HCT116 (cell line): ENCODE measurements at regions not wholly inside any gene's neighbourhood (a gene's known extent, or its start where the extent isn't known, plus 50 kb on each side); places are given as distances from the start of the nearest gene placed in this dataset.

Source experiments
- ATAC-seq: fragments of 200-7000 bp; cut with Tn5 transposase; 2 replicates; pipeline ENCODE4 v1.9.1; 2020; ENCODE audit warnings: mild to moderate bottlenecking, moderate library complexity
- BruUV-seq: library from RNA; stranded (reverse); fragments of 400-500 nt; replicated peaks from 2 replicates; lab custom pipeline; 2021; lab: Mats Ljungman, UMichigan
- CTCF ChIA-PET: fragments of 300-600 bp; sonication (Branson Sonifier 250); formaldehyde crosslinking; loops from one replicate; lab custom pipeline; 2021; ENCODE audit warnings: antibody characterized with exemption; lab: Charles Lee
- POLR2A ChIA-PET: fragments of 300-600, 350-600 bp; sonication (Branson Sonifier 250); formaldehyde crosslinking; loops from one replicate; lab custom pipeline; 2021; ENCODE audit warnings: antibody characterized with exemption; lab: Charles Lee
- RAD21 ChIA-PET, 2 experiments: fragments of 300-600 bp; sonication (Branson Sonifier 250); formaldehyde crosslinking; loops; one replicate each; lab custom pipeline; 2023; ENCODE audit warnings: low total read pairs in 2 of 2; ENCODE audit not compliant: uncharacterized antibody in 2 of 2, unreplicated experiment in 2 of 2, low non-redundant PET in 1 of 2; lab: Charles Lee
- DNase-seq: peaks from one replicate; pipeline ENCODE4 v3.0.0-alpha.2; 2010; ENCODE audit warnings: low read depth, low spot score
- H2AFZ ChIP-seq: fragments of 200-600 bp; shearing (Covaris generic), sonication (generic); 2 replicates; pipeline ENCODE4 v1.6.1; 2017; ENCODE audit warnings: low read depth, mixed run types, mixed read lengths, antibody characterized with exemption, low read length; ENCODE audit not compliant: poor library complexity, severe bottlenecking
- H3K27ac ChIP-seq: 2 replicates; pipeline ENCODE4 v1.5.1; 2012; ENCODE audit warnings: low read depth, low read length
- H3K27me3 ChIP-seq: fragments of 200-600 bp; sonication (generic); 2 replicates; pipeline ENCODE4 v1.6.1; 2016; ENCODE audit warnings: mixed run types, low read length, mixed read lengths; ENCODE audit not compliant: insufficient read depth
- H3K36me3 ChIP-seq, 2 experiments: fragments of 200-500 bp in 1 of 2; fragments of 200-600 bp in 1 of 2; sonication (Bioruptor generic) in 1 of 2; sonication (generic) in 1 of 2; 2 replicates each; pipeline versions ENCODE4 v1.5.1 to v1.6.1; 2014 to 2016; ENCODE audit warnings: low read length in 2 of 2, inconsistent platforms in 1 of 2, mixed read lengths in 1 of 2, mixed run types in 1 of 2; ENCODE audit not compliant: insufficient read depth in 2 of 2, control insufficient read depth in 1 of 2
- H3K4me1 ChIP-seq, 2 experiments: fragments of 200-600 bp in 1 of 2; sonication (generic) in 1 of 2; 2 replicates each; pipeline versions ENCODE4 v1.5.1 to v1.6.1; 2012 to 2017; ENCODE audit warnings: low read length in 2 of 2, inconsistent platforms in 1 of 2, mild to moderate bottlenecking in 1 of 2, mixed read lengths in 1 of 2, mixed run types in 1 of 2, moderate library complexity in 1 of 2; ENCODE audit not compliant: insufficient read depth in 2 of 2, control insufficient read depth in 1 of 2
- H3K4me2 ChIP-seq: fragments of 200-600 bp; sonication (generic); 2 replicates; pipeline ENCODE4 v1.6.1; 2017; ENCODE audit warnings: mixed run types, low read length, mixed read lengths
- H3K4me3 ChIP-seq, 2 experiments: fragments of 200-600 bp in 1 of 2; sonication (generic) in 1 of 2; replicated peaks in 1 of 2; 2 replicates each; pipeline ENCODE4 v1.5.1; 2011 to 2016; ENCODE audit warnings: low read length in 2 of 2, control low read depth in 1 of 2, low read depth in 1 of 2, mild to moderate bottlenecking in 1 of 2, mixed read lengths in 1 of 2, mixed run types in 1 of 2
- H3K79me2 ChIP-seq: fragments of 200-600 bp; sonication (generic); 2 replicates; pipeline ENCODE4 v1.6.1; 2017; ENCODE audit warnings: mild to moderate bottlenecking, mixed run types, low read length, moderate library complexity, mixed read lengths; ENCODE audit not compliant: insufficient read depth
- H3K9ac ChIP-seq: fragments of 200-600 bp; sonication (generic); 2 replicates; pipeline ENCODE4 v1.6.1; 2016; ENCODE audit warnings: low read length, mixed read lengths
- H3K9me2 ChIP-seq: fragments of 200-600 bp; sonication (generic), shearing (Covaris generic); 2 replicates; pipeline ENCODE4 v1.6.1; 2017; ENCODE audit warnings: mixed run types, mild to moderate bottlenecking, moderate library complexity; ENCODE audit not compliant: insufficient read depth
- H3K9me3 ChIP-seq, 2 experiments: fragments of 200-500 bp in 1 of 2; fragments of 200-600 bp in 1 of 2; sonication (Bioruptor generic) in 1 of 2; sonication (generic) in 1 of 2; 2 replicates each; pipeline ENCODE4 v1.6.1; 2014 to 2017; ENCODE audit warnings: low read length in 2 of 2, mixed read lengths in 2 of 2, inconsistent platforms in 1 of 2, low read depth in 1 of 2, mild to moderate bottlenecking in 1 of 2, mixed run types in 1 of 2, moderate library complexity in 1 of 2; ENCODE audit not compliant: control insufficient read depth in 1 of 2, insufficient read depth in 1 of 2
- H4K20me1 ChIP-seq: fragments of 200-600 bp; sonication (generic), shearing (Covaris generic); 2 replicates; pipeline ENCODE4 v1.6.1; 2017; ENCODE audit warnings: mixed run types, mild to moderate bottlenecking, moderate library complexity; ENCODE audit not compliant: insufficient read depth
- CBX3 ChIP-seq: IDR thresholded peaks from 2 replicates; pipeline ENCODE4 v1.6.1; 2012; ENCODE audit warnings: low read depth
- EGR1 ChIP-seq: IDR thresholded peaks from 2 replicates; pipeline ENCODE4 v1.6.1; 2012; ENCODE audit warnings: low read depth
- ELF1 ChIP-seq: IDR thresholded peaks from 2 replicates; pipeline ENCODE4 v1.6.1; 2012; ENCODE audit warnings: low read depth, borderline replicate concordance
- EZH2 ChIP-seq: fragments of 200-600 bp; sonication (generic); IDR thresholded peaks from 2 replicates; pipeline ENCODE4 v1.6.1; 2017; ENCODE audit warnings: antibody characterized with exemption, mixed run types
- EZH2phosphoT487 ChIP-seq: fragments of 200-600 bp; IDR thresholded peaks from 2 replicates; pipeline ENCODE4 v1.6.1; 2018; ENCODE audit warnings: antibody characterized with exemption, borderline replicate concordance
- FOSL1 ChIP-seq: IDR thresholded peaks from 2 replicates; pipeline ENCODE4 v1.6.1; 2012; ENCODE audit warnings: low read depth
- JUND ChIP-seq: IDR thresholded peaks from 2 replicates; pipeline ENCODE4 v1.6.1; 2012
- POLR2A ChIP-seq: IDR thresholded peaks from 2 replicates; pipeline ENCODE4 v1.7.0; 2011; ENCODE audit warnings: borderline replicate concordance; ENCODE audit not compliant: insufficient read depth, insufficient read length; ENCODE audit errors: extremely low read depth
- POLR2AphosphoS5 ChIP-seq: IDR thresholded peaks from 2 replicates; pipeline ENCODE4 v1.6.1; 2011; ENCODE audit warnings: mild to moderate bottlenecking, low read depth, low read length, moderate library complexity
- SIN3A ChIP-seq: IDR thresholded peaks from 2 replicates; pipeline ENCODE4 v1.6.1; 2012; ENCODE audit warnings: low read depth
- SP1 ChIP-seq: IDR thresholded peaks from 2 replicates; pipeline ENCODE4 v1.6.1; 2012; ENCODE audit warnings: low read depth
- SRF ChIP-seq: IDR thresholded peaks from 2 replicates; pipeline ENCODE4 v1.6.1; 2012; ENCODE audit warnings: low read depth
- TCF7L2 ChIP-seq: IDR thresholded peaks from 2 replicates; pipeline ENCODE4 v1.7.0; 2011; ENCODE audit warnings: borderline replicate concordance, inconsistent platforms; ENCODE audit not compliant: insufficient read depth, insufficient read length; ENCODE audit errors: extremely low read depth
- YY1 ChIP-seq: IDR thresholded peaks from 2 replicates; pipeline ENCODE4 v1.6.1; 2011; ENCODE audit warnings: low read length, low read depth, moderate library complexity, mild to moderate bottlenecking; ENCODE audit not compliant: insufficient replicate concordance; ENCODE audit errors: extremely low read depth
- ZFX ChIP-seq: fragments of 450-650 bp; IDR thresholded peaks from 2 replicates; pipeline ENCODE4 v1.6.1; 2017
- intact Hi-C: fragments of 100-400 bp; cut with micrococcal nuclease; formaldehyde crosslinking; loops from 2 replicates; pipeline ENCODE4 v1.10.0; 2022
- TF ChIP-seq, protein P1 (sequence below): IDR thresholded peaks from 2 replicates; pipeline ENCODE4 v1.6.1; 2011; ENCODE audit warnings: mild to moderate bottlenecking, low read length, moderate library complexity; ENCODE audit not compliant: insufficient replicate concordance; ENCODE audit errors: extremely low read depth
- TF ChIP-seq, protein P2 (sequence below): IDR thresholded peaks from 2 replicates; pipeline ENCODE4 v1.6.1; 2012
- TF ChIP-seq, protein P3 (sequence below), 3 experiments: fragments of 200-600 bp in 1 of 3; sonication (generic) in 1 of 3; IDR thresholded peaks in 2 of 3; conservative IDR thresholded peaks in 1 of 3; 2 replicates each; pipeline ENCODE4 v1.5.1; 2012 to 2017; ENCODE audit warnings: low read depth in 2 of 3, low read length in 2 of 3, antibody characterized with exemption in 1 of 3, borderline replicate concordance in 1 of 3, control low read depth in 1 of 3, mild to moderate bottlenecking in 1 of 3, mixed read lengths in 1 of 3, mixed run types in 1 of 3, moderate library complexity in 1 of 3; ENCODE audit not compliant: insufficient read depth in 1 of 3

DNA sequence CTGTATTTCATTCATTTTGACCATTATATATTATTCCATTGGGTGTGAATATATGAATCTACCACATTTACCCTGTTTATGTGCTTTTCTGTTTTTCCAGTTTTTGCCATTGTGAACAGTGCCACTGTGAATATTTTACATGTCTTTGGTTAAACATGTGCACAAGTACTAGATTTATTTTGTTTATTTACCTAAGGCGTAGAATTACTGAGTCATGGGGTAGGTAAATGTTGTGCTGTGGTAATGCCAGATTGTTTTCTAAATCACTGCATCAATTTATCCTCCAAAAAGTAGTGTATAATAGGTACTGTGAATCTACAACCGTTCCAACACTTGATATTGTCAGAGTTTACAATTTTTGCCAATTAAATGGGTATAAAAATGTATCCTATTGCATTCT lies 362.1 kb upstream of the AGTR1 start:
- no peak for DNase-seq

DNA sequence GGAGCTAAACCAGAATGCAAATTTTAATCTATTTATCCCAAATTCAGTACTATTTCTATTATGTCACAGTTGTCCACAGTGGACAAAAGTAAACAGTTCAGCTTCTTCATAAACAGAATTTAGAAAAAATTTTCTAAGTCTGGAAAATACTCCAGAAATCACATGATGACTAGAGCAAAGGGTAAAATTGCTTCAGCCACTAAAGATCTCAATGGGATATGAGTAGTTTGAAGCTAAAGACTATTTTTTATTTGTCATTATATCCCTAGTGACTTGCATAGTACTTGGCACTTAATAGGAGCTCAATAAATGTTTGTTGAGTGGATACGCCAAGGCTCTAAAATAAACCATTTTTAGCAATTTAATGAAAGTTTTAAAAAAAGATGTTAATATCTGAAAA lies 354.3 kb upstream of the AGTR1 start:
- Histone ChIP-seq H3K27me3 (no peaks in the 10 kb centered on the region), H3K36me3 (no peaks in the 10 kb centered on the region), H3K9me3 (no peaks in the 10 kb centered on the region), H4K20me1 (no peaks in the 10 kb centered on the region), H3K4me3 (no peak overlapping the region), H2AFZ (no peak overlapping the region), H3K4me1 (no peaks in the 10 kb centered on the region), H3K9me2 (no peaks in the 10 kb centered on the region), H3K79me2 (no peaks in the 10 kb centered on the region), H3K4me2 (no peak overlapping the region), H3K27ac (no peak overlapping the region), H3K9ac (no peak overlapping the region)
- ATAC-seq (no peak), DNase-seq (no peak)
- no TSS peak for BruUV-seq
- ChIA-PET POLR2A (no interaction called here), RAD21 (no interaction called here), CTCF (no interaction called here)
- intact Hi-C loops: no loop called here
- no peak for TF ChIP-seq POLR2A
- TF ChIP-seq EZH2phosphoT487: no peak
- TF ChIP-seq ELF1: no peak
- no peak for TF ChIP-seq SIN3A
- TF ChIP-seq POLR2AphosphoS5: no peak
- TF ChIP-seq, protein P1, sequence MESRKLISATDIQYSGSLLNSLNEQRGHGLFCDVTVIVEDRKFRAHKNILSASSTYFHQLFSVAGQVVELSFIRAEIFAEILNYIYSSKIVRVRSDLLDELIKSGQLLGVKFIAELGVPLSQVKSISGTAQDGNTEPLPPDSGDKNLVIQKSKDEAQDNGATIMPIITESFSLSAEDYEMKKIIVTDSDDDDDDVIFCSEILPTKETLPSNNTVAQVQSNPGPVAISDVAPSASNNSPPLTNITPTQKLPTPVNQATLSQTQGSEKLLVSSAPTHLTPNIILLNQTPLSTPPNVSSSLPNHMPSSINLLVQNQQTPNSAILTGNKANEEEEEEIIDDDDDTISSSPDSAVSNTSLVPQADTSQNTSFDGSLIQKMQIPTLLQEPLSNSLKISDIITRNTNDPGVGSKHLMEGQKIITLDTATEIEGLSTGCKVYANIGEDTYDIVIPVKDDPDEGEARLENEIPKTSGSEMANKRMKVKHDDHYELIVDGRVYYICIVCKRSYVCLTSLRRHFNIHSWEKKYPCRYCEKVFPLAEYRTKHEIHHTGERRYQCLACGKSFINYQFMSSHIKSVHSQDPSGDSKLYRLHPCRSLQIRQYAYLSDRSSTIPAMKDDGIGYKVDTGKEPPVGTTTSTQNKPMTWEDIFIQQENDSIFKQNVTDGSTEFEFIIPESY: no peak
- TF ChIP-seq, protein P2, sequence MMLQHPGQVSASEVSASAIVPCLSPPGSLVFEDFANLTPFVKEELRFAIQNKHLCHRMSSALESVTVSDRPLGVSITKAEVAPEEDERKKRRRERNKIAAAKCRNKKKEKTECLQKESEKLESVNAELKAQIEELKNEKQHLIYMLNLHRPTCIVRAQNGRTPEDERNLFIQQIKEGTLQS: no peak
- TF ChIP-seq SRF: no peak
- no peak for TF ChIP-seq JUND
- TF ChIP-seq SP1: no peak
- TF ChIP-seq, protein P3, sequence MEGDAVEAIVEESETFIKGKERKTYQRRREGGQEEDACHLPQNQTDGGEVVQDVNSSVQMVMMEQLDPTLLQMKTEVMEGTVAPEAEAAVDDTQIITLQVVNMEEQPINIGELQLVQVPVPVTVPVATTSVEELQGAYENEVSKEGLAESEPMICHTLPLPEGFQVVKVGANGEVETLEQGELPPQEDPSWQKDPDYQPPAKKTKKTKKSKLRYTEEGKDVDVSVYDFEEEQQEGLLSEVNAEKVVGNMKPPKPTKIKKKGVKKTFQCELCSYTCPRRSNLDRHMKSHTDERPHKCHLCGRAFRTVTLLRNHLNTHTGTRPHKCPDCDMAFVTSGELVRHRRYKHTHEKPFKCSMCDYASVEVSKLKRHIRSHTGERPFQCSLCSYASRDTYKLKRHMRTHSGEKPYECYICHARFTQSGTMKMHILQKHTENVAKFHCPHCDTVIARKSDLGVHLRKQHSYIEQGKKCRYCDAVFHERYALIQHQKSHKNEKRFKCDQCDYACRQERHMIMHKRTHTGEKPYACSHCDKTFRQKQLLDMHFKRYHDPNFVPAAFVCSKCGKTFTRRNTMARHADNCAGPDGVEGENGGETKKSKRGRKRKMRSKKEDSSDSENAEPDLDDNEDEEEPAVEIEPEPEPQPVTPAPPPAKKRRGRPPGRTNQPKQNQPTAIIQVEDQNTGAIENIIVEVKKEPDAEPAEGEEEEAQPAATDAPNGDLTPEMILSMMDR (IDR thresholded peaks at IDR 0.05 in 2 of 3, conservative IDR thresholded peaks at IDR 0.05 in 1 of 3; ENCODE audit: borderline replicate concordance in 1 of 3, insufficient read depth in 1 of 3, low read depth in 2 of 3, low read length in 2 of 3): no peak
- TF ChIP-seq YY1: no peak
- TF ChIP-seq EGR1: no peak
- TF ChIP-seq CBX3: no peak
- TF ChIP-seq EZH2: no peak
- TF ChIP-seq TCF7L2: no peak
- no peak for TF ChIP-seq ZFX

More for the DNA sequence above, 362.1 kb upstream of the AGTR1 start:
- no peaks in the 10 kb centered on the region for H3K9me3 ChIP-seq
- H2AFZ ChIP-seq: no peak overlapping the region
- ChIA-PET CTCF (no interaction called here), POLR2A (no interaction called here), RAD21 (no interaction called here)
- TF ChIP-seq TCF7L2 (no peak), CBX3 (no peak), FOSL1 (no peak), SRF (no peak), SP1 (no peak)
- H3K36me3 ChIP-seq: no peaks in the 10 kb centered on the region
- H3K4me1 ChIP-seq: peaks cover 0 to 4% of the 10 kb centered on the region in 2 experiments; a peak in 1 of 4 replicates
- H3K27me3 ChIP-seq: no peaks in the 10 kb centered on the region
- no peak overlapping the region for H3K27ac ChIP-seq
- no peak overlapping the region for H3K4me2 ChIP-seq
- BruUV-seq: no TSS peak
- intact Hi-C loops: no loop called here
- no peak overlapping the region for H3K9ac ChIP-seq
- H3K9me2 ChIP-seq: no peaks in the 10 kb centered on the region
- ATAC-seq: no peak
- no peaks in the 10 kb centered on the region for H3K79me2 ChIP-seq
- no peak overlapping the region for H3K4me3 ChIP-seq
- H4K20me1 ChIP-seq: no peaks in the 10 kb centered on the region
